SK-N-SH (cell line): ENCODE measurements at regions not wholly inside any gene's neighbourhood (a gene's known extent, or its start where the extent isn't known, plus 50 kb on each side); places are given as distances from the start of the nearest gene placed in this dataset.

Experiments used
- CTCF ChIA-PET: fragments of 300-600, 350-600 bp; formaldehyde crosslinking; extraction: SDS; loops from one replicate; lab custom pipeline; 2021; lab: Yijun Ruan, JAX
- POLR2A ChIA-PET: fragments of 350-600 bp; sonication (Branson Sonifier 250); formaldehyde crosslinking; extraction: SDS; loops from one replicate; lab custom pipeline; 2020; ENCODE audit warnings: antibody characterized with exemption, inconsistent platforms; lab: Yijun Ruan, JAX
- DNase-seq: peaks from one replicate; pipeline ENCODE4 v3.0.0; 2012
- H2AFZ ChIP-seq: fragments of 200-600 bp; sonication (generic); 2 replicates; pipeline ENCODE4 v1.8.1; 2016; ENCODE audit warnings: antibody characterized with exemption, mild to moderate bottlenecking, low read depth
- H3F3A ChIP-seq: fragments of 200-600 bp; sonication (generic); replicated peaks from 2 replicates; pipeline ENCODE3; 2016; ENCODE audit warnings: antibody characterized with exemption, mild to moderate bottlenecking; ENCODE audit not compliant: insufficient read depth
- H3K27ac ChIP-seq, 2 experiments: fragments of 200-500 bp in 1 of 2; fragments of 200-600 bp in 1 of 2; sonication (Bioruptor generic) in 1 of 2; sonication (generic), shearing (Covaris generic) in 1 of 2; 2 replicates each; pipeline versions ENCODE4 v1.5.1 to v1.6.1; 2014 to 2016; ENCODE audit warnings: low read depth in 2 of 2, inconsistent platforms in 1 of 2, low read length in 1 of 2, mild to moderate bottlenecking in 1 of 2, mixed read lengths in 1 of 2
- H3K27me3 ChIP-seq: fragments of 200-600 bp; sonication (generic), shearing (Covaris generic); 2 replicates; pipeline ENCODE4 v1.6.1; 2016; ENCODE audit warnings: mixed run types; ENCODE audit not compliant: insufficient read depth
- H3K36me3 ChIP-seq, 2 experiments: fragments of 200-500 bp in 1 of 2; fragments of 200-600 bp in 1 of 2; sonication (Bioruptor generic) in 1 of 2; sonication (generic) in 1 of 2; replicated peaks in 1 of 2; 2 replicates each; pipeline versions ENCODE3 to v1.5.1; 2014 to 2016; ENCODE audit warnings: low read length in 1 of 2, mild to moderate bottlenecking in 1 of 2; ENCODE audit not compliant: insufficient read depth in 2 of 2, control insufficient read depth in 1 of 2
- H3K4me1 ChIP-seq, 2 experiments: fragments of 200-500 bp in 1 of 2; fragments of 200-600 bp in 1 of 2; sonication (Bioruptor generic) in 1 of 2; sonication (generic), shearing (Covaris generic) in 1 of 2; 2 replicates each; pipeline versions ENCODE4 v1.5.1 to v1.6.1; 2014 to 2016; ENCODE audit warnings: low read depth in 1 of 2, low read length in 1 of 2, mixed run types in 1 of 2; ENCODE audit not compliant: insufficient read depth in 2 of 2, control insufficient read depth in 1 of 2
- H3K4me2 ChIP-seq: fragments of 200-600 bp; sonication (generic), shearing (Covaris generic); 2 replicates; pipeline ENCODE4 v1.6.1; 2017; ENCODE audit warnings: mixed run types
- H3K4me3 ChIP-seq, 2 experiments: fragments of 200-500 bp in 1 of 2; fragments of 200-600 bp in 1 of 2; sonication (Bioruptor generic) in 1 of 2; sonication (generic), shearing (Covaris generic) in 1 of 2; 2 replicates each; pipeline versions ENCODE4 v1.5.1 to v1.8.1; 2014 to 2016; ENCODE audit warnings: low read depth in 2 of 2, inconsistent platforms in 1 of 2, low read length in 1 of 2, mild to moderate bottlenecking in 1 of 2, mixed read lengths in 1 of 2, moderate library complexity in 1 of 2
- H3K79me2 ChIP-seq: fragments of 200-600 bp; sonication (generic); 2 replicates; pipeline ENCODE4 v1.8.1; 2017; ENCODE audit warnings: mild to moderate bottlenecking; ENCODE audit not compliant: insufficient read depth
- H3K9ac ChIP-seq: fragments of 200-600 bp; sonication (generic); 2 replicates; pipeline ENCODE4 v1.6.1; 2017; ENCODE audit warnings: mixed run types
- H3K9me2 ChIP-seq: fragments of 200-600 bp; sonication (generic); 2 replicates; pipeline ENCODE4 v1.6.1; 2017; ENCODE audit warnings: mixed run types
- H3K9me3 ChIP-seq: fragments of 200-600 bp; sonication (generic); 2 replicates; pipeline ENCODE4 v1.6.1; 2017; ENCODE audit warnings: mixed run types, mild to moderate bottlenecking, moderate library complexity
- H4K20me1 ChIP-seq: fragments of 200-600 bp; sonication (generic); 2 replicates; pipeline ENCODE4 v1.6.1; 2017; ENCODE audit warnings: mild to moderate bottlenecking, mixed run types; ENCODE audit not compliant: insufficient read depth
- CHD2 ChIP-seq: fragments of 150-350 bp; IDR thresholded peaks from 2 replicates; pipeline ENCODE4 v1.6.1; 2018; ENCODE audit warnings: low read length; ENCODE audit not compliant: partially characterized antibody
- ELF1 ChIP-seq: IDR thresholded peaks from 2 replicates; pipeline ENCODE4 v1.4.0; 2012
- FOSL2 ChIP-seq: IDR thresholded peaks from 2 replicates; pipeline ENCODE4 v1.4.0; 2012; ENCODE audit warnings: low read depth, mild to moderate bottlenecking, moderate library complexity, borderline replicate concordance
- FOXJ3 ChIP-seq: sonication (generic); formaldehyde crosslinking; IDR thresholded peaks from 2 replicates; pipeline ENCODE4 v1.5.1; 2020; ENCODE audit warnings: mild to moderate bottlenecking, missing genetic modification reagents
- FOXM1 ChIP-seq: IDR thresholded peaks from 2 replicates; pipeline ENCODE4 v1.4.0; 2012; ENCODE audit warnings: low read depth, mild to moderate bottlenecking
- MXI1 ChIP-seq: IDR thresholded peaks from 2 replicates; pipeline ENCODE4 v1.6.1; 2012; ENCODE audit warnings: mild to moderate bottlenecking, low read depth, low read length, improper control_type of control experiment
- NFIC ChIP-seq: IDR thresholded peaks from 2 replicates; pipeline ENCODE4 v1.4.0; 2012; ENCODE audit warnings: borderline replicate concordance
- NRF1 ChIP-seq: IDR thresholded peaks from 2 replicates; pipeline ENCODE4 v1.6.1; 2012; ENCODE audit warnings: low read depth, mild to moderate bottlenecking, low read length
- PBX3 ChIP-seq: IDR thresholded peaks from 2 replicates; pipeline ENCODE4; 2012
- RAD21 ChIP-seq: IDR thresholded peaks from 2 replicates; pipeline ENCODE4 v1.6.1; 2012; ENCODE audit warnings: mild to moderate bottlenecking, low read length
- RFX5 ChIP-seq: IDR thresholded peaks from 2 replicates; pipeline ENCODE4 v1.6.1; 2012; ENCODE audit warnings: mild to moderate bottlenecking, improper control_type of control experiment, low read length
- RXRA ChIP-seq: IDR thresholded peaks from 2 replicates; pipeline ENCODE4 v1.4.0; 2012; ENCODE audit warnings: low read depth, mild to moderate bottlenecking, borderline replicate concordance
- SIN3A ChIP-seq: IDR thresholded peaks from 2 replicates; pipeline ENCODE4 v1.6.1; 2012; ENCODE audit warnings: low read depth, mild to moderate bottlenecking, low read length, moderate library complexity, borderline replicate concordance
- TAF1 ChIP-seq: IDR thresholded peaks from 2 replicates; pipeline ENCODE4 v1.6.1; 2012; ENCODE audit warnings: low read depth, mild to moderate bottlenecking, low read length, moderate library complexity, borderline replicate concordance
- USF1 ChIP-seq: IDR thresholded peaks from 2 replicates; pipeline ENCODE4 v1.4.0; 2012; ENCODE audit warnings: low read depth, borderline replicate concordance
- USF2 ChIP-seq: fragments of 150-350 bp; IDR thresholded peaks from 2 replicates; pipeline ENCODE4 v1.6.1; 2017; ENCODE audit warnings: antibody characterized with exemption, low read length, low read depth, borderline replicate concordance
- YY1 ChIP-seq: IDR thresholded peaks from 2 replicates; pipeline ENCODE4 v1.4.0; 2012; ENCODE audit warnings: low read depth, mild to moderate bottlenecking
- WGBS: methylation state at CpG from one replicate; pipeline ENCODE4 v1.1.6; 2017; ENCODE audit warnings: low lambda C conversion rate; 5-methylcytosine and 5-hydroxymethylcytosine counted together

- H3K36me3 ChIP-seq: no peaks in the 10 kb centered on the region
- H4K20me1 ChIP-seq: no peaks in the 10 kb centered on the region
- CTCF ChIA-PET: no interaction called here
- no peak overlapping the region for H3K4me3 ChIP-seq
- no peaks in the 10 kb centered on the region for H3K9me3 ChIP-seq
- no peaks in the 10 kb centered on the region for H3F3A ChIP-seq
- H3K4me1 ChIP-seq: no peaks in the 10 kb centered on the region
- TF ChIP-seq TAF1 (no peak), MXI1 (no peak), USF1 (no peak), NRF1 (no peak), CHD2 (no peak), RAD21 (no peak), RFX5 (no peak), FOXM1 (no peak), NFIC (no peak), USF2 (no peak)
- TF ChIP-seq, all 33 proteins: peak for 0
- Histone ChIP-seq H3K4me2 (no peak overlapping the region), H3K27ac (no peak overlapping the region), H3K79me2 (no peaks in the 10 kb centered on the region), H3K27me3 (no peaks in the 10 kb centered on the region), H3K9me2 (no peaks in the 10 kb centered on the region), H2AFZ (no peak overlapping the region), H3K9ac (no peak overlapping the region)
- no peak for DNase-seq
- WGBS: 43% methylated on average over 5 of the region's 5 CpGs
- POLR2A ChIA-PET: no interaction called here
Measured at GRCh38 chr20:12777016-12777415, 231.8 kb upstream of the SPTLC3 start.

- 47% methylated on average over 5 of the region's 5 CpGs for WGBS
- H3K79me2 ChIP-seq: no peaks in the 10 kb centered on the region
- POLR2A ChIA-PET: no interaction called here
- H3K27ac ChIP-seq: no peak overlapping the region
- TF ChIP-seq FOXJ3 (CRISPR knock-in tag) (no peak), FOSL2 (no peak), YY1 (no peak), TAF1 (no peak), RAD21 (no peak), ELF1 (no peak), PBX3 (no peak), USF1 (no peak), SIN3A (no peak), RXRA (no peak)
- TF ChIP-seq, all 33 proteins: peak for 0
- Histone ChIP-seq H3K4me3 (no peak overlapping the region), H3K4me2 (no peak overlapping the region), H3F3A (no peaks in the 10 kb centered on the region), H2AFZ (no peak overlapping the region), H3K9me3 (no peaks in the 10 kb centered on the region), H3K4me1 (no peaks in the 10 kb centered on the region), H4K20me1 (no peaks in the 10 kb centered on the region), H3K9me2 (no peaks in the 10 kb centered on the region), H3K27me3 (no peaks in the 10 kb centered on the region), H3K9ac (no peak overlapping the region), H3K36me3 (no peaks in the 10 kb centered on the region)
- no peak for DNase-seq
- CTCF ChIA-PET: interaction anchor here (0.6 kb wide), 1 partner anchor 103 kb away, joined by 3 read pairs; no protein-coding TSS in a partner anchor
Measured at GRCh38 chr20:12786276-12786675, 222.5 kb upstream of the SPTLC3 start.
